K562 (cell line): ENCODE measurements at regions not wholly inside any gene's neighbourhood (a gene's known extent, or its start where the extent isn't known, plus 50 kb on each side); places are given as distances from the start of the nearest gene placed in this dataset.

Source experiments
- ATAC-seq: fragments of 200-7000 bp; cut with Tn5 transposase; 3 replicates; pipeline ENCODE4 v1.9.1; 2020; ENCODE audit warnings: moderate library complexity
- BruUV-seq: library from RNA; stranded (reverse); fragments of 400-500 nt; replicated peaks from 2 replicates; lab custom pipeline; 2021; lab: Mats Ljungman, UMichigan
- CTCF ChIA-PET: fragments of 300-600 bp; formaldehyde crosslinking; extraction: SDS; loops from one replicate; lab custom pipeline; 2021; ENCODE audit warnings: low intra/inter-chr PET ratio; lab: Yijun Ruan, JAX
- POLR2A ChIA-PET: fragments of 300-600, 350-650 bp; sonication (Branson Sonifier 250); formaldehyde crosslinking; extraction: SDS; loops from one replicate; lab custom pipeline; 2021; ENCODE audit warnings: antibody characterized with exemption, inconsistent platforms; lab: Yijun Ruan, JAX
- DNase-seq, 4 experiments: peaks; one replicate each; pipeline versions ENCODE4 v3.0.0 to v3.0.0-alpha.2; 2011 to 2018; ENCODE audit warnings: low spot score in 3 of 4, mixed read lengths in 3 of 4; ENCODE audit errors: extremely low read depth in 1 of 4
- FAIRE-seq: peaks from 2 replicates; lab custom pipeline; 2011; peaks lifted over from hg19 to GRCh38; lab: Jason Lieb, UNC
- H2AFZ ChIP-seq: 2 replicates; pipeline ENCODE4 v1.6.0; 2011; ENCODE audit warnings: low read depth, low read length, control low read depth, inconsistent platforms
- H3K27ac ChIP-seq: fragments of 200-600 bp; 3 replicates; pipeline ENCODE4 v1.8.0; 2011; ENCODE audit warnings: low read depth, mild to moderate bottlenecking, control low read depth, inconsistent platforms, low read length, moderate library complexity, mixed read lengths; ENCODE audit errors: extremely low read depth
- H3K27me3 ChIP-seq, 2 experiments: fragments of 300-600 bp in 1 of 2; 2 replicates in 1 of 2; 3 replicates in 1 of 2; pipeline versions ENCODE4 v1.6.0 to v1.8.0; 2011; ENCODE audit warnings: inconsistent platforms in 2 of 2, low read length in 2 of 2, mild to moderate bottlenecking in 1 of 2, mixed read lengths in 1 of 2, moderate library complexity in 1 of 2; ENCODE audit not compliant: control insufficient read depth in 2 of 2, insufficient read depth in 2 of 2
- H3K36me3 ChIP-seq: fragments of 300-600 bp; 3 replicates; pipeline ENCODE4 v1.8.0; 2011; ENCODE audit warnings: mild to moderate bottlenecking, low read length, inconsistent platforms; ENCODE audit not compliant: control insufficient read depth, insufficient read depth
- H3K4me1 ChIP-seq, 2 experiments: fragments of 200-600 bp in 1 of 2; replicated peaks in 1 of 2; 2 replicates in 1 of 2; 3 replicates in 1 of 2; pipeline versions ENCODE4 v1.5.1 to v1.8.0; 2011; ENCODE audit warnings: inconsistent platforms in 2 of 2, low read length in 2 of 2, mild to moderate bottlenecking in 1 of 2, mixed read lengths in 1 of 2, moderate library complexity in 1 of 2; ENCODE audit not compliant: control insufficient read depth in 2 of 2, insufficient read depth in 2 of 2
- H3K4me2 ChIP-seq: 2 replicates; pipeline ENCODE4 v1.6.1; 2011; ENCODE audit warnings: low read length, control low read depth, inconsistent platforms, mixed read lengths; ENCODE audit not compliant: insufficient read depth
- H3K4me3 ChIP-seq: fragments of 200-600 bp; sonication (generic), shearing (Covaris generic); 2 replicates; pipeline ENCODE4 v1.5.1; 2016; ENCODE audit warnings: control low read depth, inconsistent platforms
- H3K79me2 ChIP-seq: fragments of 200-600 bp; 3 replicates; pipeline ENCODE4 v1.8.0; 2011; ENCODE audit warnings: low read length, inconsistent platforms; ENCODE audit not compliant: control insufficient read depth, insufficient read depth
- H3K9ac ChIP-seq, 2 experiments: 2 replicates each; pipeline versions ENCODE4 v1.6.0 to v1.6.1; 2011; ENCODE audit warnings: low read depth in 2 of 2, low read length in 2 of 2, control low read depth in 1 of 2, inconsistent platforms in 1 of 2, mild to moderate bottlenecking in 1 of 2, mixed read lengths in 1 of 2; ENCODE audit not compliant: insufficient read depth in 1 of 2
- H3K9me1 ChIP-seq: one replicate; pipeline ENCODE4 v1.6.0; 2011; ENCODE audit warnings: inconsistent platforms, mild to moderate bottlenecking, low read length, moderate library complexity; ENCODE audit not compliant: control insufficient read depth, insufficient read depth
- H3K9me3 ChIP-seq: replicated peaks from 2 replicates; pipeline ENCODE4 v1.5.1; 2011; ENCODE audit warnings: low read depth, low read length, inconsistent platforms; ENCODE audit not compliant: control insufficient read depth, insufficient read depth
- H4K20me1 ChIP-seq: replicated peaks from 2 replicates; pipeline ENCODE4 v1.6.1; 2011; ENCODE audit warnings: low read length, inconsistent platforms, mixed read lengths; ENCODE audit not compliant: control insufficient read depth, insufficient read depth
- CBX2 ChIP-seq: fragments of 200-600 bp; sonication (generic); IDR thresholded peaks from one replicate; pipeline ENCODE4 v1.6.1; 2012; ENCODE audit warnings: mild to moderate bottlenecking, low read length, inconsistent platforms; ENCODE audit not compliant: insufficient read depth, poor library complexity, severe bottlenecking
- NR2C2 ChIP-seq, 2 experiments: fragments of 200-800 bp in 1 of 2; sonication (Bioruptor generic) in 1 of 2; sonication (generic) in 1 of 2; formaldehyde crosslinking in 1 of 2; IDR thresholded peaks; 2 replicates each; pipeline versions ENCODE4 v1.6.1 to v1.8.0; 2016 to 2022; ENCODE audit warnings: mild to moderate bottlenecking in 1 of 2, missing compliant biosample characterization in 1 of 2, missing genetic modification characterization in 1 of 2, missing genetic modification reagents in 1 of 2
- SIX5 ChIP-seq, 2 experiments: IDR thresholded peaks; 2 replicates each; pipeline ENCODE4 v1.6.1; 2011; ENCODE audit warnings: low read length in 2 of 2, borderline replicate concordance in 1 of 2, low read depth in 1 of 2, mild to moderate bottlenecking in 1 of 2, moderate library complexity in 1 of 2; ENCODE audit not compliant: insufficient read depth in 1 of 2
- ZKSCAN8 ChIP-seq: fragments of 200-800 bp; sonication (Bioruptor generic); IDR thresholded peaks from 2 replicates; pipeline ENCODE4 v1.6.1; 2016; ENCODE audit warnings: missing genetic modification characterization, missing compliant biosample characterization
- ZNF23 ChIP-seq: fragments of 250-450 bp; sonication (Bioruptor Pico); IDR thresholded peaks from 2 replicates; pipeline ENCODE4 v1.4.0; 2020; ENCODE audit warnings: mild to moderate bottlenecking
- ZNF778 ChIP-seq: fragments of 450-650 bp; formaldehyde crosslinking; IDR thresholded peaks from 2 replicates; pipeline ENCODE4 v1.4.0; 2020; ENCODE audit warnings: mild to moderate bottlenecking, moderate library complexity
- WGBS: fragments of 100-300 bp; shearing (Covaris generic); methylation state at CpG from one replicate; pipeline ENCODE4 v1.1.6; 2016; ENCODE audit warnings: low coverage, mixed read lengths; ENCODE audit not compliant: insufficient coverage; ENCODE audit errors: missing lambda C conversion rate; 5-methylcytosine and 5-hydroxymethylcytosine counted together
- in situ Hi-C: fragments of 300-500 bp; cut with MboI; formaldehyde crosslinking; loops from 4 replicates; pipeline ENCODE4 v1.15.0; 2018; ENCODE audit warnings: inconsistent platforms, mixed read lengths
- intact Hi-C: fragments of 100-400 bp; cut with micrococcal nuclease; formaldehyde crosslinking; loops from 2 replicates; pipeline ENCODE4 v1.14.2; 2022
- TF ChIP-seq, protein P1 (sequence below): sonication (generic); formaldehyde crosslinking; IDR thresholded peaks from 2 replicates; pipeline ENCODE4 v1.8.1; 2023; ENCODE audit warnings: mild to moderate bottlenecking, missing genetic modification reagents, moderate library complexity

DNA sequence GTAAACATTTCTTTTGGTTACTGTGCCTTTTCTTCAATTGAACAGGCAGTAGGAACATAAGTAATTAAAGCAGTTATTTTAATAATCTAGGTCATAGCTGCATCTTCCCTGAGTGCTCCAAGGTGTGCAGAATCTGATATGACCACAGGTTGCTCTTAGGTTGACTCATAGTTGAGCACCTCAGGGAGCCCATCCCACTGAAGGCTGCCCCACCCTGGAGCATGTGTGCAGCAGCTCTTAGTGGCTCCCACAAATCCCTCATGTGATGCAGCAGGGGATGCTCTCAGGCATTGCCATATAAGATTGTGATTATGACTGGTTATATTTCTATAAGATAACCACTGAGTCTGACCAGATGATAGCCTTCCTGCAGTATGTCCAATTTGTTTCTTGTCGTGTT, 72.3 kb downstream of the ZNF518B start:
- H3K36me3 ChIP-seq = no peaks in the 10 kb centered on the region
- BruUV-seq = no TSS peak
- H3K4me3 ChIP-seq = no peak overlapping the region
- H3K9me3 ChIP-seq = no peaks in the 10 kb centered on the region
- ChIA-PET CTCF (no interaction called here), POLR2A (interaction anchor here (0.6 to 0.8 kb wide), 2 partner anchors 20 to 268 kb away, joined by 3 to 4 read pairs; no protein-coding TSS in a partner anchor)
- FAIRE-seq (no peak), ATAC-seq (peak; percentile 34; the same call in 1 of the 3 replicates), DNase-seq (no peak)
- no peaks in the 10 kb centered on the region for H3K27me3 ChIP-seq
- H4K20me1 ChIP-seq = no peaks in the 10 kb centered on the region
- 86% methylated on average over 1 of the region's 1 CpG for WGBS
- no peak overlapping the region for H3K9ac ChIP-seq
- in situ Hi-C loops (no loop called here), intact Hi-C loops (no loop called here)
- H2AFZ ChIP-seq = no peak overlapping the region
- no peaks in the 10 kb centered on the region for H3K9me1 ChIP-seq
- peaks cover 4 to 18% of the 10 kb centered on the region in 2 experiments; a peak in 4 of 5 replicates for H3K4me1 ChIP-seq
- H3K79me2 ChIP-seq = no peaks in the 10 kb centered on the region
- TF ChIP-seq ZNF778 (no peak), NR2C2 (CRISPR knock-in tag; IDR thresholded peaks at IDR 0.05) (no peak), NR2C2 (tag; IDR thresholded peaks at IDR 0.05) (no peak), ZKSCAN8 (CRISPR knock-in tag) (no peak), SIX5 (IDR thresholded peaks at IDR 0.05; ENCODE audit: borderline replicate concordance in 1 of 2, insufficient read depth in 1 of 2, low read depth in 1 of 2, low read length in 2 of 2) (no peak), ZNF23 (no peak), CBX2 (no peak)
- TF ChIP-seq, protein P1, sequence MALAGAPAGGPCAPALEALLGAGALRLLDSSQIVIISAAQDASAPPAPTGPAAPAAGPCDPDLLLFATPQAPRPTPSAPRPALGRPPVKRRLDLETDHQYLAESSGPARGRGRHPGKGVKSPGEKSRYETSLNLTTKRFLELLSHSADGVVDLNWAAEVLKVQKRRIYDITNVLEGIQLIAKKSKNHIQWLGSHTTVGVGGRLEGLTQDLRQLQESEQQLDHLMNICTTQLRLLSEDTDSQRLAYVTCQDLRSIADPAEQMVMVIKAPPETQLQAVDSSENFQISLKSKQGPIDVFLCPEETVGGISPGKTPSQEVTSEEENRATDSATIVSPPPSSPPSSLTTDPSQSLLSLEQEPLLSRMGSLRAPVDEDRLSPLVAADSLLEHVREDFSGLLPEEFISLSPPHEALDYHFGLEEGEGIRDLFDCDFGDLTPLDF (CRISPR knock-in tag) = no peak
- no peak overlapping the region for H3K4me2 ChIP-seq
- no peak overlapping the region for H3K27ac ChIP-seq
